Keratinocyte (primary cell): ENCODE measurements at regions not wholly inside any gene's neighbourhood (a gene's known extent, or its start where the extent isn't known, plus 50 kb on each side); places are given as distances from the start of the nearest gene placed in this dataset.

Experiments
- DNase-seq: peaks from one replicate; pipeline ENCODE4 v3.0.0-alpha.2; 2011; ENCODE audit warnings: low read depth, missing footprints, low spot score
- FAIRE-seq: peaks from 2 replicates; lab custom pipeline; 2011; peaks lifted over from hg19 to GRCh38; lab: Jason Lieb, UNC
- H2AFZ ChIP-seq: 2 replicates; pipeline ENCODE4 v1.6.0; 2012; ENCODE audit warnings: low read length, control low read depth, inconsistent platforms; ENCODE audit not compliant: control insufficient read depth
- H3K27ac ChIP-seq: 2 replicates; pipeline ENCODE4 v1.5.1; 2011; ENCODE audit warnings: low read length; ENCODE audit not compliant: control insufficient read depth, insufficient read depth
- H3K27me3 ChIP-seq: 3 replicates; pipeline ENCODE4 v1.6.0; 2011; ENCODE audit warnings: low read length; ENCODE audit not compliant: control insufficient read depth, insufficient read depth; ENCODE audit errors: extremely low read depth
- H3K36me3 ChIP-seq, 2 experiments: 2 replicates in 1 of 2; 3 replicates in 1 of 2; pipeline ENCODE4 v1.5.1; 2011; ENCODE audit warnings: low read length in 2 of 2, mild to moderate bottlenecking in 1 of 2; ENCODE audit not compliant: control insufficient read depth in 2 of 2, insufficient read depth in 2 of 2; ENCODE audit errors: extremely low read depth in 1 of 2
- H3K4me1 ChIP-seq: 3 replicates; pipeline ENCODE4 v1.5.1; 2011; ENCODE audit warnings: low read length; ENCODE audit not compliant: control insufficient read depth, insufficient read depth; ENCODE audit errors: extremely low read depth
- H3K4me2 ChIP-seq: 3 replicates; pipeline ENCODE4 v1.6.0; 2011; ENCODE audit warnings: low read depth, low read length; ENCODE audit not compliant: control insufficient read depth, insufficient read depth; ENCODE audit errors: extremely low read depth
- H3K4me3 ChIP-seq, 3 experiments: fragments of 200-600 bp in 1 of 3; sonication (generic) in 1 of 3; 2 replicates in 2 of 3; 3 replicates in 1 of 3; pipeline ENCODE4 v1.5.1; 2011 to 2016; ENCODE audit warnings: low read length in 3 of 3, mild to moderate bottlenecking in 3 of 3, control low read depth in 2 of 3, inconsistent platforms in 1 of 3, low read depth in 1 of 3, mixed read lengths in 1 of 3, mixed run types in 1 of 3, moderate library complexity in 1 of 3; ENCODE audit not compliant: control insufficient read depth in 2 of 3, insufficient read depth in 2 of 3; ENCODE audit errors: extremely low read depth in 1 of 3
- H3K79me2 ChIP-seq: 2 replicates; pipeline ENCODE4 v1.6.0; 2012; ENCODE audit warnings: low read length; ENCODE audit not compliant: control insufficient read depth, insufficient read depth
- H3K9ac ChIP-seq: 3 replicates; pipeline ENCODE4 v1.6.0; 2011; ENCODE audit warnings: low read length; ENCODE audit not compliant: control insufficient read depth, insufficient read depth; ENCODE audit errors: extremely low read depth
- H3K9me1 ChIP-seq: 3 replicates; pipeline ENCODE4 v1.6.0; 2011; ENCODE audit warnings: low read length; ENCODE audit not compliant: control insufficient read depth, insufficient read depth; ENCODE audit errors: extremely low read depth
- H3K9me3 ChIP-seq: 2 replicates; pipeline ENCODE4 v1.5.1; 2012; ENCODE audit warnings: low read depth, low read length; ENCODE audit not compliant: control insufficient read depth
- H4K20me1 ChIP-seq: 3 replicates; pipeline ENCODE4 v1.6.0; 2011; ENCODE audit warnings: low read length; ENCODE audit not compliant: control insufficient read depth, insufficient read depth; ENCODE audit errors: extremely low read depth
- CTCF ChIP-seq, 3 experiments: IDR thresholded peaks in 1 of 3; conservative IDR thresholded peaks in 1 of 3; optimal IDR thresholded peaks in 1 of 3; 2 replicates in 2 of 3; 3 replicates in 1 of 3; pipeline versions ENCODE3 to v1.5.1; 2011; ENCODE audit warnings: low read length in 3 of 3, mild to moderate bottlenecking in 3 of 3, moderate library complexity in 2 of 3, control low read depth in 1 of 3, inconsistent platforms in 1 of 3; ENCODE audit not compliant: insufficient read depth in 2 of 3; ENCODE audit errors: extremely low read depth in 1 of 3
- EZH2 ChIP-seq: IDR thresholded peaks from one replicate; pipeline ENCODE4 v1.6.1; 2012; ENCODE audit warnings: inconsistent platforms, mild to moderate bottlenecking, low read length, moderate library complexity
- dilution Hi-C: fragments of 300-500 bp; cut with MboI; formaldehyde crosslinking; loops from one replicate; pipeline ENCODE4 v1.7.0; 2020; ENCODE audit warnings: low sequenced_read_pairs; ENCODE audit not compliant: extremely low pct_ligation_motif_present

- Histone ChIP-seq H2AFZ (no peak overlapping the region), H3K27ac (no peak overlapping the region), H3K9me3 (no peaks in the 10 kb centered on the region), H3K36me3 (no peaks in the 10 kb centered on the region), H3K4me1 (no peaks in the 10 kb centered on the region), H3K4me2 (no peak overlapping the region), H3K27me3 (no peaks in the 10 kb centered on the region), H3K4me3 (no peak overlapping the region), H4K20me1 (no peaks in the 10 kb centered on the region), H3K9ac (no peak overlapping the region), H3K9me1 (no peaks in the 10 kb centered on the region), H3K79me2 (no peaks in the 10 kb centered on the region)
- dilution Hi-C loops: no loop called here
- no peak for DNase-seq
- no peak for TF ChIP-seq CTCF (optimal IDR thresholded peaks at IDR 0.05 in 1 of 3, IDR thresholded peaks at IDR 0.05 in 1 of 3, conservative IDR thresholded peaks at IDR 0.05 in 1 of 3; ENCODE audit: extremely low read depth in 1 of 3, insufficient read depth in 2 of 3, low read length in 3 of 3)
- TF ChIP-seq EZH2: no peak
- FAIRE-seq: no peak
These were observed 870.3 kb upstream of the RAG2 start for GRCh38 chr11:37468344-37468743.

- Histone ChIP-seq H2AFZ (no peak overlapping the region), H3K9me1 (no peaks in the 10 kb centered on the region), H3K9me3 (no peaks in the 10 kb centered on the region), H3K4me2 (no peak overlapping the region), H3K79me2 (no peaks in the 10 kb centered on the region), H3K36me3 (no peaks in the 10 kb centered on the region), H3K4me1 (no peaks in the 10 kb centered on the region), H3K27me3 (no peaks in the 10 kb centered on the region), H4K20me1 (no peaks in the 10 kb centered on the region), H3K4me3 (no peak overlapping the region), H3K9ac (no peak overlapping the region), H3K27ac (no peak overlapping the region)
- DNase-seq: no peak
- dilution Hi-C loops: no loop called here
- TF ChIP-seq CTCF (optimal IDR thresholded peaks at IDR 0.05 in 1 of 3, IDR thresholded peaks at IDR 0.05 in 1 of 3, conservative IDR thresholded peaks at IDR 0.05 in 1 of 3; ENCODE audit: extremely low read depth in 1 of 3, insufficient read depth in 2 of 3, low read length in 3 of 3): no peak
- no peak for TF ChIP-seq EZH2
- no peak for FAIRE-seq
These were observed 867.2 kb upstream of the RAG2 start for GRCh38 chr11:37465221-37465620.
